IMR-90 (cell line): ENCODE measurements at regions not wholly inside any gene's neighbourhood (a gene's known extent, or its start where the extent isn't known, plus 50 kb on each side); places are given as distances from the start of the nearest gene placed in this dataset.

ENCODE experiments used
- ATAC-seq: fragments of 200-7000 bp; cut with Tn5 transposase; 2 replicates; pipeline ENCODE4 v1.9.1; 2020; ENCODE audit warnings: low read depth, mild to moderate bottlenecking, moderate library complexity
- BruUV-seq: library from RNA; stranded (reverse); fragments of 400-500 nt; replicated peaks from 2 replicates; lab custom pipeline; 2021; lab: Mats Ljungman, UMichigan
- CTCF ChIA-PET: fragments of 300-600 bp; formaldehyde crosslinking; extraction: SDS; loops from one replicate; lab custom pipeline; 2021; ENCODE audit warnings: antibody characterized with exemption; lab: Yijun Ruan, JAX
- POLR2A ChIA-PET: fragments of 300-600 bp; sonication (Branson Sonifier 250); formaldehyde crosslinking; loops from one replicate; lab custom pipeline; 2022; ENCODE audit warnings: antibody characterized with exemption; ENCODE audit not compliant: unreplicated experiment; lab: Charles Lee
- DNase-seq: peaks from one replicate; pipeline ENCODE4 v3.0.0; 2013
- H2AFZ ChIP-seq: replicated peaks from 2 replicates; pipeline ENCODE3; 2013; ENCODE audit warnings: low read length, mild to moderate bottlenecking; ENCODE audit not compliant: poor library complexity
- H2AK5ac ChIP-seq: 2 replicates; pipeline ENCODE4 v1.6.1; 2013; ENCODE audit warnings: low read depth, low read length, inconsistent platforms
- H2AK9ac ChIP-seq: replicated peaks from 2 replicates; pipeline ENCODE3; 2013; ENCODE audit warnings: mild to moderate bottlenecking, low read depth, low read length, moderate library complexity; ENCODE audit not compliant: poor library complexity
- H2BK120ac ChIP-seq: 2 replicates; pipeline ENCODE4 v1.6.1; 2013; ENCODE audit warnings: low read depth, low read length, inconsistent platforms
- H2BK15ac ChIP-seq: 3 replicates; pipeline ENCODE4 v1.6.1; 2013; ENCODE audit warnings: low read depth, low read length, inconsistent platforms
- H2BK20ac ChIP-seq: 2 replicates; pipeline ENCODE4 v1.6.1; 2013; ENCODE audit warnings: low read depth, mild to moderate bottlenecking, inconsistent platforms, low read length, moderate library complexity
- H2BK5ac ChIP-seq: 2 replicates; pipeline ENCODE4 v1.6.1; 2013; ENCODE audit warnings: mild to moderate bottlenecking, low read depth, low read length, inconsistent platforms; ENCODE audit not compliant: poor library complexity, severe bottlenecking
- H3K14ac ChIP-seq: replicated peaks from 2 replicates; pipeline ENCODE4 v1.6.1; 2013; ENCODE audit warnings: low read depth, low read length, inconsistent platforms
- H3K18ac ChIP-seq: 2 replicates; pipeline ENCODE4 v1.6.1; 2013; ENCODE audit warnings: low read depth, low read length, control low read depth
- H3K23ac ChIP-seq: 2 replicates; pipeline ENCODE4 v1.6.1; 2013; ENCODE audit warnings: low read depth, low read length, inconsistent platforms
- H3K27ac ChIP-seq: 2 replicates; pipeline ENCODE4 v1.5.1; 2013; ENCODE audit warnings: mild to moderate bottlenecking, control low read depth, low read length; ENCODE audit not compliant: insufficient read depth
- H3K27me3 ChIP-seq: 2 replicates; pipeline ENCODE4 v1.6.1; 2013; ENCODE audit warnings: low read length; ENCODE audit not compliant: control insufficient read depth, insufficient read depth
- H3K36me3 ChIP-seq: 2 replicates; pipeline ENCODE4 v1.6.1; 2013; ENCODE audit warnings: low read length, mixed read lengths; ENCODE audit not compliant: control insufficient read depth, insufficient read depth
- H3K4ac ChIP-seq: 2 replicates; pipeline ENCODE4 v1.6.1; 2013; ENCODE audit warnings: low read depth, low read length, inconsistent platforms
- H3K4me1 ChIP-seq: 2 replicates; pipeline ENCODE4 v1.6.1; 2013; ENCODE audit warnings: low read length, mixed read lengths; ENCODE audit not compliant: control insufficient read depth, insufficient read depth
- H3K4me2 ChIP-seq: 2 replicates; pipeline ENCODE4 v1.6.1; 2013; ENCODE audit warnings: low read depth, mild to moderate bottlenecking, control low read depth, low read length, moderate library complexity
- H3K4me3 ChIP-seq: 2 replicates; pipeline ENCODE4 v1.5.1; 2013; ENCODE audit warnings: low read depth, mild to moderate bottlenecking, control low read depth, low read length, moderate library complexity; ENCODE audit not compliant: insufficient read depth
- H3K56ac ChIP-seq: 2 replicates; pipeline ENCODE4 v1.6.1; 2013; ENCODE audit warnings: low read length, inconsistent platforms; ENCODE audit not compliant: insufficient read depth; ENCODE audit errors: extremely low read depth
- H3K79me1 ChIP-seq, 2 experiments: 2 replicates each; pipeline ENCODE4 v1.6.1; 2013; ENCODE audit warnings: low read length in 2 of 2, inconsistent platforms in 1 of 2, low read depth in 1 of 2
- H3K9ac ChIP-seq: 2 replicates; pipeline ENCODE4 v1.6.1; 2013; ENCODE audit warnings: low read depth, low read length, control low read depth
- H3K9me1 ChIP-seq: 2 replicates; pipeline ENCODE4 v1.6.1; 2013; ENCODE audit warnings: low read length, inconsistent platforms; ENCODE audit not compliant: insufficient read depth
- H3K9me3 ChIP-seq: 2 replicates; pipeline ENCODE4 v1.6.1; 2013; ENCODE audit warnings: low read length; ENCODE audit not compliant: control insufficient read depth, insufficient read depth
- H4K20me1 ChIP-seq: 2 replicates; pipeline ENCODE4 v1.6.1; 2013; ENCODE audit warnings: low read length, inconsistent platforms; ENCODE audit not compliant: insufficient read depth
- H4K5ac ChIP-seq: 2 replicates; pipeline ENCODE4 v1.6.1; 2013; ENCODE audit warnings: mild to moderate bottlenecking, low read depth, low read length, control low read depth
- H4K8ac ChIP-seq, 2 experiments: 2 replicates each; pipeline ENCODE4 v1.6.1; 2013; ENCODE audit warnings: low read depth in 2 of 2, low read length in 2 of 2, control low read depth in 1 of 2, inconsistent platforms in 1 of 2
- H4K91ac ChIP-seq: 2 replicates; pipeline ENCODE4 v1.6.1; 2013; ENCODE audit warnings: low read depth, low read length, inconsistent platforms; ENCODE audit not compliant: insufficient read depth
- CHD1 ChIP-seq: IDR thresholded peaks from 2 replicates; pipeline ENCODE4 v1.6.1; 2012; ENCODE audit warnings: low read depth, low read length, improper control_type of control experiment
- MAZ ChIP-seq: IDR thresholded peaks from 2 replicates; pipeline ENCODE4 v1.6.1; 2012; ENCODE audit warnings: low read depth, mild to moderate bottlenecking, low read length, improper control_type of control experiment, moderate library complexity, borderline replicate concordance
- MXI1 ChIP-seq: IDR thresholded peaks from 2 replicates; pipeline ENCODE4 v1.6.1; 2012; ENCODE audit warnings: low read depth, mild to moderate bottlenecking, low read length, moderate library complexity, borderline replicate concordance
- RCOR1 ChIP-seq: IDR thresholded peaks from 2 replicates; pipeline ENCODE4 v1.6.1; 2012; ENCODE audit warnings: mild to moderate bottlenecking, low read length, improper control_type of control experiment; ENCODE audit not compliant: insufficient replicate concordance
- WGBS, 2 experiments: methylation state at CpG; one replicate each; pipeline versions ENCODE4 v1.1.5 to v1.1.7; 2013; ENCODE audit warnings: missing lambda C conversion rate in 2 of 2; ENCODE audit not compliant: insufficient read length in 1 of 2; ENCODE audit errors: extremely low coverage in 2 of 2; 5-methylcytosine and 5-hydroxymethylcytosine counted together
- dilution Hi-C: fragments of 300-500 bp; cut with HindIII; formaldehyde crosslinking; loops from one replicate; pipeline ENCODE4 v1.14.3; 2018; ENCODE audit warnings: low sequenced_read_pairs; ENCODE audit not compliant: unreplicated experiment
- in situ Hi-C: fragments of 300-500 bp; cut with MboI; formaldehyde crosslinking; loops from 3 replicates; pipeline ENCODE4 v1.14.3; 2019; ENCODE audit warnings: low sequenced_read_pairs, inconsistent platforms, mixed read lengths
- intact Hi-C: fragments of 100-400 bp; cut with micrococcal nuclease; formaldehyde crosslinking; loops from 2 replicates; pipeline ENCODE4 v1.10.0; 2022

DNA sequence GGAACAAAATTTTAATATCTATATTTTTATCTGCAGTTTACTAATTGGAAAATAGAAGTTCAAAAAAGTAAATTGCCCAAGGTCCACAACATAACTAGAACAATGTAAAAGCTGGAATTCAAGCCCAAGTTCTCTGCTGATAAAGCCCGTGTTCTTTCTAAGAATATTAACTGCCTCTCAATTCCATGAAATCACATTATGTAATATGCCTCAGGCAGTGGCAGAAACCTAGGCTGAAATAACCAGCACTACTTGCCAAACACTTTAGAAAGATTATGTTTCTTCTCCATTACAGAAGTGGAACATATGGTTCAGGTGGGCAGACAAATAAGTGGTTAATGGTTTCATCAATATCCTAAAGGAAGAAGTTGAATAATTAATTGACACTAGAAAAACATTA is 56.7 kb upstream of the ADGRL3 start:
- TF ChIP-seq RCOR1 = no peak
- TF ChIP-seq CHD1 = no peak
- no peak for TF ChIP-seq MAZ
- TF ChIP-seq MXI1 = no peak

More for the DNA sequence above, 56.7 kb upstream of the ADGRL3 start:
- Histone ChIP-seq H2AK9ac (no peak overlapping the region), H3K4me3 (no peak overlapping the region), H3K9me3 (no peaks in the 10 kb centered on the region), H2AK5ac (no peak overlapping the region), H2AFZ (no peak overlapping the region), H2BK120ac (no peak overlapping the region), H4K8ac (no peak overlapping the region), H3K9ac (no peak overlapping the region), H4K20me1 (no peaks in the 10 kb centered on the region), H3K4me2 (no peak overlapping the region), H3K27me3 (no peaks in the 10 kb centered on the region), H3K9me1 (no peaks in the 10 kb centered on the region), H2BK5ac (no peak overlapping the region), H4K5ac (no peak overlapping the region), H3K4me1 (no peaks in the 10 kb centered on the region), H3K23ac (no peak overlapping the region), H3K14ac (no peak overlapping the region), H3K36me3 (no peaks in the 10 kb centered on the region), H3K27ac (no peak overlapping the region), H4K91ac (no peak overlapping the region), H2BK15ac (no peak overlapping the region), H3K4ac (no peak overlapping the region), H2BK20ac (no peak overlapping the region), H3K18ac (no peak overlapping the region), H3K56ac (no peak overlapping the region), H3K79me1 (no peaks in the 10 kb centered on the region)
- CTCF ChIA-PET = no interaction called here
- intact Hi-C loops = no loop called here
- POLR2A ChIA-PET = no interaction called here
- dilution Hi-C loops = no loop called here
- DNase-seq (no peak), ATAC-seq (no peak)
- WGBS, 2 experiments = no CpG with 5 or more reads among the region's 1 CpG
- no TSS peak for BruUV-seq
- in situ Hi-C loops = no loop called here
